Right cardiac atrium (tissue), 5 donors: ENCODE measurements at regions not wholly inside any gene's neighbourhood (a gene's known extent, or its start where the extent isn't known, plus 50 kb on each side); places are given as distances from the start of the nearest gene placed in this dataset.

Source experiments
- ATAC-seq, 2 donors: fragments of 200-7000 bp; cut with Tn5 transposase; one replicate each; pipeline versions ENCODE4 v1.8.0 to v1.9.1; 2020; ENCODE audit warnings: moderate library complexity in 2 of 2, mild to moderate bottlenecking in 1 of 2
- DNase-seq, 3 donors: peaks; one replicate each; pipeline ENCODE4 v3.0.0-alpha.2; 2020
- H3K27ac ChIP-seq: one replicate; pipeline ENCODE4 v1.5.1; 2013; ENCODE audit warnings: mild to moderate bottlenecking, low read length, control low read depth, moderate library complexity
- H3K27me3 ChIP-seq: one replicate; pipeline ENCODE4 v1.6.1; 2013; ENCODE audit not compliant: control insufficient read depth, insufficient read depth
- H3K4me1 ChIP-seq: one replicate; pipeline ENCODE4 v1.6.1; 2013; ENCODE audit warnings: low read length; ENCODE audit not compliant: control insufficient read depth, insufficient read depth
- H3K4me3 ChIP-seq: one replicate; pipeline ENCODE4 v1.5.1; 2013; ENCODE audit warnings: low read length, control low read depth
- H3K9me3 ChIP-seq: one replicate; pipeline ENCODE4 v1.6.1; 2013; ENCODE audit warnings: low read length; ENCODE audit not compliant: control insufficient read depth
- WGBS: extraction: QIAGEN DNeasy Blood & Tissue Kit; methylation state at CpG from one replicate; pipeline ENCODE4 v1.1.7; 2013; 5-methylcytosine and 5-hydroxymethylcytosine counted together
- intact Hi-C, 4 donors: fragments of 100-400 bp; cut with DNase I; formaldehyde crosslinking; loops; one replicate each; pipeline versions ENCODE4 v1.11.0 to v1.14.0; 2022 to 2023
- donor health status: healthy with polysubstance abuse.
- donor health status: DM: no; HTN: yes; CAD: no.
- donor health status: DM: no; HTN: no; CAD: no.
- donor health status: DM: no; HTN: yes; CAD: no; lungs with severe emphysema.
- donor health status: DM: yes; HTN: yes; CAD: no.

DNA sequence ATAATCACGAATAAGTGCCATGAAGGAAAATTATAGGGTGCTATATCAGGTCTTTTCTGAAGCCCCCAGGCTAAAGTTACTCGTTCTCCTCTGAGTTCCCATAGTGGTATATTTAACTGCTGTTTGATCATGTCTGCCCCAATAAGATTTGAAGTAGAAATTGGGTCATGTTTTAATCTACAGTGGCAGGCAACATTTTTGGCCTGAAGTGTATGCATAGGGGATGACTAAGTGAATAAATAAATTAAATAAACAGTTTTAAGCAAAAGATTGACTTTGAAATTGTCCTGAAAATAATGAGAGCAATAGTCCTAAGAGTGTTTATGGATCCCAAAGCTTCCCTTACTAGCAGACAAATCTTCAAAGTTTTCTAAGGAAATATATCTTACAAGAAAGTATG, 500.9 kb downstream of the TNS1 start:
- ATAC-seq (no peak), DNase-seq (no peak)
- Histone ChIP-seq H3K27me3 (no peaks in the 10 kb centered on the region), H3K27ac (no peak overlapping the region), H3K4me1 (no peaks in the 10 kb centered on the region), H3K4me3 (no peak overlapping the region), H3K9me3 (no peaks in the 10 kb centered on the region)
- WGBS, result 87% methylated on average over 2 of the region's 2 CpGs
- intact Hi-C loops, result no loop called here

GRCh38 chr2:217497843-217498377, 504.9 kb downstream of the TNS1 start:
- 70% methylated on average over 3 of the region's 3 CpGs for WGBS
- H3K4me3 ChIP-seq, result no peak overlapping the region
- H3K9me3 ChIP-seq, result no peaks in the 10 kb centered on the region
- ATAC-seq (no peak), DNase-seq (no peak)
- intact Hi-C loops, result no loop called here
- no peaks in the 10 kb centered on the region for H3K4me1 ChIP-seq
- no peaks in the 10 kb centered on the region for H3K27me3 ChIP-seq
- H3K27ac ChIP-seq, result no peak overlapping the region

DNA sequence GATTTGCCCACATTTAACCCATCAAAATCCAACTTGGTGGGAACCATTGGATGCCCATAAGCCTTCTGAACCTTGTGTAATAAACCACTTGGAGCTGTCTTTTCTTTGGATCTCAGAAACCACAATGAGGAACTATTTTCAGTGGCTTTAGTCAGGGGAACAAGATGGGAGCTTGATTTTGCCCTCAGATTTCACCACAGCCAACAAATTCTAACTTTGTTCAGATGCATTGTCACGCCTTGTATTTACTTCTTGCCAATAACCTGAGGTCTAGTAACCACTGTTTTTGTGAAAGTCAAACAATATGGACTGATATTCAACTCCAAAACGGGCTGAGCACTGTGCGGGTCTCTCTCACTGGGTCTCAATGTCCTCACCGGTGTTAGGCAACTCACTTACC, 508.2 kb downstream of the TNS1 start:
- intact Hi-C loops, result no loop called here
- H3K9me3 ChIP-seq, result no peaks in the 10 kb centered on the region
- H3K4me1 ChIP-seq, result no peaks in the 10 kb centered on the region
- ATAC-seq (no peak), DNase-seq (no peak)
- WGBS, result 92% methylated on average over 4 of the region's 4 CpGs
- no peak overlapping the region for H3K27ac ChIP-seq
- no peaks in the 10 kb centered on the region for H3K27me3 ChIP-seq
- H3K4me3 ChIP-seq, result no peak overlapping the region

- DNase-seq (no peak), ATAC-seq (no peak)
- no peak overlapping the region for H3K27ac ChIP-seq
- intact Hi-C loops, result no loop called here
- no peak overlapping the region for H3K4me3 ChIP-seq
- no peaks in the 10 kb centered on the region for H3K9me3 ChIP-seq
- H3K27me3 ChIP-seq, result no peaks in the 10 kb centered on the region
- H3K4me1 ChIP-seq, result no peaks in the 10 kb centered on the region
- 39% methylated on average over 2 of the region's 2 CpGs for WGBS
These were observed 511.5 kb downstream of the TNS1 start for GRCh38 chr2:217491271-217491670.

DNA sequence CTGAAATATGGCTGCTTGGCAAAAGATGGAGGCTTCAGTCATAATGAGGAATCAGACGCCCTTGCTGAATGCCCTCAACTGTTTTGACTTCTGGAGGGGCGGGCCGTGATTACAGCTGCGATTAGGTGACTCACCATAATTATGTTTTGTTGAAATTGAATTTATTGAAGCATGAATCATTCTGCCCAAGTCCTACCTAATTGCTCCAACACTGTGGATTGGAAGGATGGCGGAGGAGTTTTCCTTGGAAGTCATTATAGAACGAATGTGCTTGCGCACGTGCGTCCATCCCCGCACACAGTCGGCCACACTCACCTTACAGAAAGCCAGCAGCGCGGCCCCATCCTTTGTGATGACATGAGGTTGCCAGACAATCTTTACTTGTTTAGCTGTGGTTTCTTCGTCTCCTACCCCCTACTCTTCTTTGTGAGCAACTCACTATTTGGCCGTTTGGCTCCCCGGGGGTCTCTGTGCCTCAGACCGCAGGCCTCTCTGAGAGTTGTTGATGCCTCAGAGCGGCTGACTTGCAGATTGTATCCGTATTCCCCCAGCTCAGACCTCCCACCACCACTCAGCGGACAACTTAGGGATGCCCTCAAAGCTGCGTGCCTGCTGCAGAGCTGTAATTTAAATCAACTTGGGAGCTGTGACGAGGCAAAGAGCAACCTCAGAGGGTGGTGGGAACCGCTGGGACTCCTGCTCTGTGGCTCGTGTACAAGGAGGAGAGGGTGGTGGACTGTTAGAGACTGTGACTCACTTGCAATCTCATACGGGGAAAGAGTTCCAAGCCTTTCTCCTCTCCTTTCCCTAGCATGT, 513.4 kb downstream of the TNS1 start:
- ATAC-seq, result no peak
- Histone ChIP-seq H3K27ac (no peak overlapping the region), H3K27me3 (no peaks in the 10 kb centered on the region), H3K4me3 (no peak overlapping the region), H3K4me1 (no peaks in the 10 kb centered on the region), H3K9me3 (no peaks in the 10 kb centered on the region)
- WGBS, result 86% methylated on average over 25 of the region's 25 CpGs
- intact Hi-C loops, result no loop called here
- no peak for DNase-seq

GRCh38 chr2:217484046-217484445, 518.7 kb downstream of the TNS1 start:
- DNase-seq, result no peak
- Histone ChIP-seq H3K9me3 (no peaks in the 10 kb centered on the region), H3K4me3 (no peak overlapping the region), H3K27ac (no peak overlapping the region), H3K4me1 (no peaks in the 10 kb centered on the region), H3K27me3 (no peaks in the 10 kb centered on the region)
- intact Hi-C loops, result no loop called here
- 86% methylated on average over 1 of the region's 1 CpG for WGBS
- ATAC-seq, result no peak

DNA sequence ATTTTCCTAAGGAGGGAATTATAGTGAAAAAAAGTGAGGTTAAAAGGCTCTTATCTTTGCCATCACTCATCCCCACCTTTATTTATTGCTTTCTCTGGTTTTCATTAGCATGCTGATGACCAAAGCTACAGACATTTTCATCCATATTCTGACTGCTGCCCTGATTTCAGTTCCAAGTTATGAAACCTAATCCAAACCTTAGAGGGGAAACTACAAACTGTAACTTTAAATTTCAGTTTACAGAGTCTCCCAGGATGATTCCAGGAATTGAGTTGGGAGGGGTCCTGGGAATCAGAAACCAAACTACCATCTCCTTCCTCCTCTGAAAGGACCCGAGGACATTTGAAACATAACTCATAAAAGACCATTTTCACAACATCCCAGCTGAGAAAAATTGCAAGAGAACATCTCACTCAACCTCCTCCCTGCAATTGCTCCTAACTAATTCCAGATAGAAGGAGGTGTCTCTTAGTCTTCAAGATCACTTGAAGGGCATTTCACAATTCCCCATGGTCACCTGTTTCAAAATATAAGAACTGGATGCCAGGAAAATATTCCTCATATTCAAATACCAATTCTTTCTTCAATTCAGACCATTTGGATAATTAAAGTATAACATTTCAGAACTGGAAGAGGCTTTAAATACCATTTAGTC, 520.6 kb downstream of the TNS1 start:
- ATAC-seq (no peak), DNase-seq (no peak)
- no peaks in the 10 kb centered on the region for H3K27me3 ChIP-seq
- H3K4me3 ChIP-seq, result no peak overlapping the region
- H3K27ac ChIP-seq, result no peak overlapping the region
- no peaks in the 10 kb centered on the region for H3K4me1 ChIP-seq
- no peaks in the 10 kb centered on the region for H3K9me3 ChIP-seq
- 53% methylated on average over 1 of the region's 1 CpG for WGBS
- intact Hi-C loops, result no loop called here

DNA sequence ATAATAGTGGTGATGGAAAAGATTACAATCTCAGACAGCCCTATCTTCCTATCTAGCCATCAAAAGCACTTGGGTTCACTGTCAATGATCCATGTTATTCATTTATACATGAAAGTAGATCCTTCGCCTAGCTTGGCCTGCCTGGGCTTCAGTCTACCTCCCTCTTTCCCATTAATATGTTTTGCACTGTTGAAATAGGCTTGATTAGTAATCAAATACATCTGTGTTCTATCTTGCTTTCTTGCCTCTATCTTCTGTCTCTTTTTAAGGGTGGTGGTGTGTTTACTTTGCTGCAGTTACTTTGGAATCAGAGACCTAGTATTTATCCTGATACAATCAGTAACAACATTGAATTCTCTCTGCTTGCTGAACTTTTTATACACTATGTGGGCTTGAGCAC, 521.2 kb downstream of the TNS1 start:
- Histone ChIP-seq H3K4me1 (no peaks in the 10 kb centered on the region), H3K4me3 (no peak overlapping the region), H3K27ac (no peak overlapping the region), H3K27me3 (no peaks in the 10 kb centered on the region), H3K9me3 (no peaks in the 10 kb centered on the region)
- DNase-seq, result no peak
- 98% methylated on average over 1 of the region's 1 CpG for WGBS
- ATAC-seq, result no peak
- intact Hi-C loops, result no loop called here

DNA sequence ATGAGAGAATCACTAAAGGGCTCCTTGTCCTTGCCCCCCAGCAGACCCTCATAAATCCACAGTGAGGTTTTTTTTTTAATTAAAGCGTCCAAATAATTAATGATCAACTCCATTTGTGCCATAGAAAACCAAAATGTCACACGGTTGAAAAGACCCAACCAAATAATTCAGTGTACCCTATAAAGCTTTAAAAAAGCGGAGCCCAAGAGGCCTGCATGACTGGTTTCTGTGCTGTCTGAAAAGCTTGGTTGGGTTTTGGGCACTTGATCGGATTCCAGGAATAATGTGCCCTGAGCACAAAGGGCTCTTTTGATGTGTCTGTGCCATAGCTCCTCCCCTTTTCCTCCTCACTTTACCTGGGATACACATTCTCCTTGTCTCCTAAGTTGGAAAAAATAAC, 523.2 kb downstream of the TNS1 start:
- WGBS, result 84% methylated on average over 4 of the region's 4 CpGs

DNA sequence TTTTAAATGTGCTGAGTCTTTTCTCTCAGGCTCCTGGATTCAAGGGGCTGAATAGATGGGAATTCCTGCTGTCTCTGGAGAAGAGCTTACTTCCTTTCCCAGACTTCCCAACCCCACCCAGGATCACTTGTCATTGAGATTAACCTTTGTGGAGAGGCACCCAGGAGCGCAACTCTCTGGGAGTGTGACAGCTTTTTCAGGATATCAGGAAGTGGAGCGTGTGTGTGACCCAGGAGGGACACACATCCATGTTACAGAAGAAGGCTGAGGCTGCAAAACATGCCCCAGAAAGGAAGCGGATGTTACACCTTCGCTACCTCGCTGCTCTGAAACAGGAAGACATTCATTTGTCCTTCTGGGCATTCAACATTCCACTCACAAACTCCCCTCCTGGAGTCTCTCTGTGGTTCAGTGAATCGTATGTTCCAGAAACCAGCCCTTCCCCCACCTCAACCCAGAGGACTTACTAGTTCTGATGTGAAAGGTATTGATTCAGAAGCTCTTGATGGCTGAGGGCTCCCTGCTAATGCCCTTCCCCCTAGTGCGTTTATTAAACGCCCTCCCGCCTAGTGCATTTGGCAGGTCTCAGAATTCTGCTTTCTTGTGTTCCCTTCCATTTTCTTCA, 523.9 kb downstream of the TNS1 start:
- 65% methylated on average over 9 of the region's 9 CpGs for WGBS
- ATAC-seq, result no peak
- no peaks in the 10 kb centered on the region for H3K27me3 ChIP-seq

More for the DNA sequence above, 523.2 kb downstream of the TNS1 start:
- Histone ChIP-seq H3K4me1 (no peaks in the 10 kb centered on the region), H3K27me3 (no peaks in the 10 kb centered on the region), H3K9me3 (no peaks in the 10 kb centered on the region), H3K27ac (no peak overlapping the region), H3K4me3 (no peak overlapping the region)
- intact Hi-C loops, result no loop called here
- DNase-seq (no peak), ATAC-seq (no peak)

DNA sequence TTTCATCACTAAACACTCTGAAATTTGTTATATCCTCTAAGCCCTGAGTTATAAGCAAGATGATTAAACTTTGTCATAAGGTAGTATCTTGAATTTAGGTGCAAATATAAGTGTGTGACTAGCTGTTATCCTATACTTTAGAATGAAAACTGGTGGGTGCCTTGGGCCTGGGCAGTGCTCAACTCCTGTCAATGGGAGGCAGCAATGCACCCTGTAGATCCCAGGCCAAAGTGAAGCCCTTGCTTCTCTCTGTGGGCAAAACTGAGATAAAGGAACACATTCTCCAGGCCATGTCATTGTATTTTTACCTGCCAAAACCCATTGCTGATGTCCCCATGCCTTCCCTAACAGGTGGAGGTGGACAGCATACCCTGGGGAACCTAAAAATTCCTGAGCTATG, 525.2 kb downstream of the TNS1 start:
- Histone ChIP-seq H3K27me3 (no peaks in the 10 kb centered on the region), H3K27ac (no peak overlapping the region), H3K9me3 (no peaks in the 10 kb centered on the region), H3K4me3 (no peak overlapping the region), H3K4me1 (no peaks in the 10 kb centered on the region)
- DNase-seq, result no peak
- ATAC-seq, result no peak
- intact Hi-C loops, result no loop called here

More for the DNA sequence above, 523.9 kb downstream of the TNS1 start:
- H3K4me3 ChIP-seq, result no peak overlapping the region
- no peak for DNase-seq
- no peak overlapping the region for H3K27ac ChIP-seq
- H3K9me3 ChIP-seq, result no peaks in the 10 kb centered on the region
- H3K4me1 ChIP-seq, result no peaks in the 10 kb centered on the region
- intact Hi-C loops, result no loop called here
